MCF 10A (cell line): ENCODE measurements at regions not wholly inside any gene's neighbourhood (a gene's known extent, or its start where the extent isn't known, plus 50 kb on each side); places are given as distances from the start of the nearest gene placed in this dataset.

ENCODE experiments used
- BruUV-seq: library from RNA; stranded (reverse); fragments of 400-500 nt; replicated peaks from 2 replicates; lab custom pipeline; 2021; lab: Mats Ljungman, UMichigan
- CTCF ChIA-PET: fragments of 300-600 bp; sonication (Branson Sonifier 250); formaldehyde crosslinking; extraction: SDS; loops from one replicate; lab custom pipeline; 2021; ENCODE audit warnings: antibody characterized with exemption, inconsistent platforms; lab: Yijun Ruan, JAX
- POLR2A ChIA-PET: fragments of 300-600, 350-650 bp; sonication (Branson Sonifier 250); formaldehyde crosslinking; extraction: SDS; loops from one replicate; lab custom pipeline; 2020; ENCODE audit warnings: antibody characterized with exemption, inconsistent platforms; lab: Yijun Ruan, JAX
- DNase-seq: peaks from one replicate; pipeline ENCODE4 v3.0.0-alpha.2; 2018; ENCODE audit not compliant: unreplicated experiment
- H3K27ac Mint-ChIP-seq: one replicate; pipeline ENCODE4 v1.8.0; 2022; ENCODE audit warnings: mild to moderate bottlenecking, low read depth, mixed read lengths; ENCODE audit not compliant: unreplicated experiment
- H3K27me3 Mint-ChIP-seq: one replicate; pipeline ENCODE4 v1.8.0; 2022; ENCODE audit warnings: mixed read lengths; ENCODE audit not compliant: insufficient read depth, unreplicated experiment
- H3K36me3 Mint-ChIP-seq: one replicate; pipeline ENCODE4 v1.8.0; 2022; ENCODE audit warnings: mild to moderate bottlenecking, moderate library complexity, mixed read lengths; ENCODE audit not compliant: insufficient read depth, unreplicated experiment
- H3K4me1 Mint-ChIP-seq: one replicate; pipeline ENCODE4 v1.8.0; 2022; ENCODE audit warnings: mixed read lengths; ENCODE audit not compliant: insufficient read depth, unreplicated experiment
- H3K4me3 Mint-ChIP-seq: one replicate; pipeline ENCODE4 v1.8.0; 2022; ENCODE audit warnings: mild to moderate bottlenecking, moderate library complexity, mixed read lengths; ENCODE audit not compliant: unreplicated experiment
- H3K9me3 Mint-ChIP-seq: one replicate; pipeline ENCODE4 v1.8.0; 2022; ENCODE audit warnings: mixed read lengths; ENCODE audit not compliant: unreplicated experiment
- intact Hi-C: fragments of 100-400 bp; cut with micrococcal nuclease; formaldehyde crosslinking; loops from 2 replicates; pipeline ENCODE4 v1.14.1; 2022
- TF ChIP-seq, protein P1 (sequence below): fragments of 200-600 bp; IDR thresholded peaks from one replicate; pipeline ENCODE4 v1.8.0; 2022; ENCODE audit warnings: antibody characterized with exemption, mild to moderate bottlenecking; ENCODE audit not compliant: unreplicated experiment

DNA sequence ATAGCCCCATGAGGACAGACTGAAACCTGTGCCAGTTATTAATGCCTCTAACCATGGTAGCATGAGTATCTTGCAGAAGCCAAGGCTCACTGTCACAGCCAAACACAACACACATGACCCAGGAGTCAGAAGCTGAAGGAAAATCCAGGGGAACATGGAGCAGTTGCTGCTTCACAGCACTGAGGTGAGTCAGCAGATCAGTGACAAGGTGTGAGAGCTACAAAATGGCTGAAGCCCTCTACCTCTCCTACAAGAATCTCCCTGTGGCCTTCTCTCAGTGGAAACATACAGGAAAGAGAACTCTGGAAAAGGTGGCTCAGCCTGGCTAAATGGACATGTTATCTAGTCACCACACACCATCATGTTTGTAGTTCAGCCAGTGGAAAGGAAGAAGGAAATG is 93.5 kb downstream of the NAB1 start:
- no peaks in the 10 kb centered on the region for H3K36me3 Mint-ChIP-seq
- no peaks in the 10 kb centered on the region for H3K4me1 Mint-ChIP-seq
- intact Hi-C loops: no loop called here
- TF ChIP-seq, protein P1, sequence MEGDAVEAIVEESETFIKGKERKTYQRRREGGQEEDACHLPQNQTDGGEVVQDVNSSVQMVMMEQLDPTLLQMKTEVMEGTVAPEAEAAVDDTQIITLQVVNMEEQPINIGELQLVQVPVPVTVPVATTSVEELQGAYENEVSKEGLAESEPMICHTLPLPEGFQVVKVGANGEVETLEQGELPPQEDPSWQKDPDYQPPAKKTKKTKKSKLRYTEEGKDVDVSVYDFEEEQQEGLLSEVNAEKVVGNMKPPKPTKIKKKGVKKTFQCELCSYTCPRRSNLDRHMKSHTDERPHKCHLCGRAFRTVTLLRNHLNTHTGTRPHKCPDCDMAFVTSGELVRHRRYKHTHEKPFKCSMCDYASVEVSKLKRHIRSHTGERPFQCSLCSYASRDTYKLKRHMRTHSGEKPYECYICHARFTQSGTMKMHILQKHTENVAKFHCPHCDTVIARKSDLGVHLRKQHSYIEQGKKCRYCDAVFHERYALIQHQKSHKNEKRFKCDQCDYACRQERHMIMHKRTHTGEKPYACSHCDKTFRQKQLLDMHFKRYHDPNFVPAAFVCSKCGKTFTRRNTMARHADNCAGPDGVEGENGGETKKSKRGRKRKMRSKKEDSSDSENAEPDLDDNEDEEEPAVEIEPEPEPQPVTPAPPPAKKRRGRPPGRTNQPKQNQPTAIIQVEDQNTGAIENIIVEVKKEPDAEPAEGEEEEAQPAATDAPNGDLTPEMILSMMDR: no peak
- H3K4me3 Mint-ChIP-seq: no peak overlapping the region
- H3K27ac Mint-ChIP-seq: no peak overlapping the region
- ChIA-PET CTCF (interaction anchor here (0.5 to 0.6 kb wide), 2 partner anchors 24 to 60 kb away, joined by 3 read pairs; no protein-coding TSS in a partner anchor), POLR2A (interaction anchor here (1.8 kb wide), 1 partner anchor 17 kb away, joined by 5 read pairs; no protein-coding TSS in a partner anchor)
- no peaks in the 10 kb centered on the region for H3K27me3 Mint-ChIP-seq
- H3K9me3 Mint-ChIP-seq: peaks cover 6% of the 10 kb centered on the region
- no peak for DNase-seq
- no TSS peak for BruUV-seq

DNA sequence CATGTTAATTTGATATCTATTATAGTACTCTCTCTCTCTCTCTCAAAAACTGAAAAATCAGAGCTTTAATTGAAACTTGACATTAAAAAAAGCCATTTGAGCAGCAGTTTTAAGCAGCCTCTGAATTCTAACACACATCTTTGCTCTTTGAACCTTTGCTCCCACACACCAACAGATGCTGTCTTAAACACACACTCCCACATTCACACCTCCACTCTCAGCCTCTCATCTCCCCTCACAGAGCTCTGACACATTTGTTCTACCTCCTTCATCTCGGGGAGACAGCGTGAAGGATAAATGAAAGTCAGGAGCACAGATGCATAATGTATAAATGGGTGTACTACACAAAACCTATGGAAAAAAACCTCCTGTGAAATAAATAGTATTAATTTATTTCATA is 95.2 kb downstream of the NAB1 start:
- H3K36me3 Mint-ChIP-seq: no peaks in the 10 kb centered on the region
- no peak for DNase-seq
- no peaks in the 10 kb centered on the region for H3K4me1 Mint-ChIP-seq
- H3K27ac Mint-ChIP-seq: no peak overlapping the region
- TF ChIP-seq, protein P1: no peak
- no peaks in the 10 kb centered on the region for H3K27me3 Mint-ChIP-seq
- ChIA-PET POLR2A (interaction anchor here (0.8 kb wide), 1 partner anchor 15 kb away, joined by 3 read pairs; no protein-coding TSS in a partner anchor), CTCF (no interaction called here)
- intact Hi-C loops: no loop called here
- no TSS peak for BruUV-seq
- peaks cover 6% of the 10 kb centered on the region for H3K9me3 Mint-ChIP-seq
- H3K4me3 Mint-ChIP-seq: no peak overlapping the region

DNA sequence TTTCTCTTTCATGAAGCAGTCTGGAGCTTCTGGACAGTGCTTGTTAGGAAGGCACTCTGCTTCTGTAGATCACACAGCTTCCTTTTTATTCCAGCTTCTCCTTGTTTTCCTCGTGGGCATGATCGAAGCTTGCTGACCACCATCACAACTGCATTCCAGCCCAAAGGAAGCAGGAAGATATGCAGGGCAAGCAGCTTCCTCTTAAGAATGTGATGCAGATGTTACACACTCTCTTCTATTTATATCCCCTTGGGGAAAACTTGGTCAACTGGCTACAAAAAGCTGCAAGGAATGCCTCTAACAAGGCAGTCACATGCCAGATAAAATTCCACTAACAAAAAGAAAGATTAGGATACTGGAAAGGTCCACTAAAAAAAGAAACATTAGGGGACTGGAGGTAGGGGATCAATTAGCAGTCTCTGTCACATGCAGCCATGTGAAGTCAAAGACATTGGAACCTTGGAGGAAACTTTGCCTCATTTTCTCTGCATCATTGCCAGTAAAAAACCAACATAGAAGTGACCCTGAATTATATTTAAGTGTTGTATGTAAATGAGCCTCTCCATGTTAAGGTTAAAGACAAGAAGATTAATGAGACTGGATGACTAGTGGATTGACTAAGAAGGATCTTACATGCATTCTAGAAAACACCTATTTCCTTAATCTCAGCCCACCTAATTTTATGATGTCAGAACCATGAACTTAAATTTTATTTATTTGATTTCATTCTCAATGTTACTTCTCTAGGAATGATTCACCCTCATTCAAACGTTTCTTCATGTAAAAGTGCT is 98.3 kb downstream of the NAB1 start:
- H3K27ac Mint-ChIP-seq: no peak overlapping the region

DNA sequence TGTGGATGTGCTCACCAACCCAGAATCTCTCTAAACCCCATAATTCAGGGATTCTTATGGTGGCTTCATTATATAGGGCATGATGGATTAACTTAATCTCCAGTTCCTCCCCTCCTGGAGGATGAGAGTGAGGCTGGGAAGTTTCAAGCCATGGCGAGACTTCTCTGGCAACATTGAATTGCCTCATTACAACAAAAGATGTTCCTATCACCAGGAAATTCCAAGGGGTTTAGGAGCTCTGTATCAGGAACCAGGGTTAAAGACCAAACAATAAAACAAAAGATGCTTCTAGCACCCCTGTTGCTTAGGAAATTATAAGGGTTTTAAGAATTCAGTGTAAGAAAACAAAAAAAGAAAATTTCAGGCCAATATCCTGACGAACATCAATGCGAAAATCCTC is 100.1 kb downstream of the NAB1 start:
- CTCF ChIA-PET: interaction anchor here (0.7 kb wide), 1 partner anchor 298 kb away, joined by 3 read pairs; no protein-coding TSS in a partner anchor
- no TSS peak for BruUV-seq
- H3K36me3 Mint-ChIP-seq: no peaks in the 10 kb centered on the region
- no peaks in the 10 kb centered on the region for H3K4me1 Mint-ChIP-seq
- DNase-seq: no peak
- intact Hi-C loops: no loop called here
- H3K4me3 Mint-ChIP-seq: no peak overlapping the region
- no peaks in the 10 kb centered on the region for H3K27me3 Mint-ChIP-seq
- H3K27ac Mint-ChIP-seq: no peak overlapping the region
- TF ChIP-seq, protein P1: no peak
- peaks cover 12% of the 10 kb centered on the region for H3K9me3 Mint-ChIP-seq
- POLR2A ChIA-PET: no interaction called here

More for the DNA sequence above, 98.3 kb downstream of the NAB1 start:
- intact Hi-C loops: no loop called here
- Mint-ChIP-seq H3K4me1 (no peaks in the 10 kb centered on the region), H3K9me3 (peaks cover 4% of the 10 kb centered on the region), H3K36me3 (no peaks in the 10 kb centered on the region), H3K27me3 (no peaks in the 10 kb centered on the region), H3K4me3 (no peak overlapping the region)
- no peak for DNase-seq
- CTCF ChIA-PET: no interaction called here
- POLR2A ChIA-PET: no interaction called here
- BruUV-seq: no TSS peak
- TF ChIP-seq, protein P1: no peak
